ENCODE measurements at regions not wholly inside any gene's neighbourhood (a gene's known extent, or its start where the extent isn't known, plus 50 kb on each side); places are given as distances from the start of the nearest gene placed in this dataset.

- DNase-seq (ENCODE audit: low read depth), result no peak
These were observed 51.4 kb upstream of the ANO1 start for GRCh38 chr11:70026726-70027125.

DNA sequence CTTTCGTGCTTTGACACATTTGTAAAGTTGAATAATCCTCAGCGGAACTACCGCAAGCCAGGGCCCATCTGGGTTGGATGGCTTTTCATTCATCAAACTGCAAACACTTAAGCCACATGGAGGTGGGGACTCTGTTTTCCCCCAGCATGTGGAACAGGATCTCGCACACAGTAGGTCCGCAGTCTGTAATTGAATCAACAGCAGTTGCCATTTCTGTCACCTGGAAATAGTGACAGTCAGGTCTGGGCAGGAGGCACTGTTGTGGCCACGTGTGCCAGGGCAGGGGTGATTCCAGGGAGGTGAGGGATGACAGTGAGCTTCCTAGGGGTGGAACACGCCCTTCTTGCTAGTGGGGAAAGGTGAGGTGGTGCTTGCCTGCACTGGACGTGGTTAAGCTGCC is 50.7 kb upstream of the ANO1 start:
- no peak for DNase-seq (ENCODE audit: low read depth)

DNA sequence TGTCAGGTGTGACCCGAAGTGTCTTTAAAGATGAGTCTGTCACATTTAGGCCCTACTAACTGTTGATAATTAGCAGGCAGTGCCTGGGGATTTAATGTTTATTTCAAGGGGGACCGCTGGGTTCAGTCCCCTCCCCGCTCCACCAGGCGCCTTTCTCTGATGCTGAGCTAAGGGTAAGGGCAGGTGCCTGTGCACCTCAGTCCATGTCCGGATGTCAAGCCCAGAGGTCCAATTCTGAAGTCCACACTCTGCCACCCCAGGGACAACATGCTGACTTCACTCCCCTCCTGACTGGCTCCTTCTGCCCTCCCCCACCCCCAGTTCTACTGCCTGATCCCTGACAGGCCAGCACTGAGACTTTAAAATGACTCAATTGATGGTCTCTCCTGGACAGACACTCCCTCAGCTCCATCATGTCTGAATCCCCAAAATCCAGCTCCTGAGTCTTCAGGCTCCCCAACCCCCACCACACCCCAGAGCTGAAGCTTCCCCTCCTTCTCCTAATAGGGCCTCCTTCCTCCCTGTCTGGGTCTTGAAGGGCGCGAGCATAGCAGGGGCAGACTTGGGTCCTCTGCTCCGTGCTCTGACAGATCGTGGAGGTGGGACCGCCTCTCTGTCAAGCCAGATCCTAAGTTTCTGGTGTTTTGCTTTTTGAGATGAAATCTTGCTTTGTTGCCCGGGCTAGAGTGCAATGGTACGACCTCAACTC is 49.8 kb upstream of the ANO1 start:
- no peak for DNase-seq (ENCODE audit: low read depth)

Data from stromal cell of bone marrow (primary cell).